ENCODE measurements at regions not wholly inside any gene's neighbourhood (a gene's known extent, or its start where the extent isn't known, plus 50 kb on each side); places are given as distances from the start of the nearest gene placed in this dataset.

DNA sequence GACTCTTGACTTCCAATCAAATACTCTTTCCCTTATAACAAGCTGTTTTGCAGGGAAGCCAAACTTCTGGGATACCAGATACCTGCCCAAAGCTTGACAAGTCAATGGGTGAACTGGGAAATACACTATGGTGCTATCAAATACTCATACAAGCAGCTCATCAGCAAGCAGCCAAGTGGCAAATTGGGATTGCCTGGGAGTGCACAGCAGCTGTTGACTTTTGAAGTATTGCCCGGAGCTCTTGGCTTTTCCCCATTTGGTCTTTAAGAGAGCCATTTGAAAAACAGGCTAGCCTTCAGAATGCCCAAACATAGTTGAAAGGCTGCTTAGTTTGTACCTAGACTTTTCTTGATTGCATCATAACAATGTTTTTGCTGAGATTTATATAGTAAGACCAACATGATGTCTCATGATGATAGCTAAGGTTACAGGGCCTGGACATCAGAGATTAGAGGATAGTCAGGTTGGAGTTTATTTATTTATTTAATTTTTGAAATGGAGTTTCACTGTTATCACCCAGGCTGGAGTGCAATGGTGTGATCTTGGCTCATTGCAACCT is 210.1 kb upstream of the ZNF608 start:
- FAIRE-seq: no peak
- no CpG with 5 or more reads among the region's 1 CpG for WGBS (ENCODE audit: low lambda C conversion rate)

DNA sequence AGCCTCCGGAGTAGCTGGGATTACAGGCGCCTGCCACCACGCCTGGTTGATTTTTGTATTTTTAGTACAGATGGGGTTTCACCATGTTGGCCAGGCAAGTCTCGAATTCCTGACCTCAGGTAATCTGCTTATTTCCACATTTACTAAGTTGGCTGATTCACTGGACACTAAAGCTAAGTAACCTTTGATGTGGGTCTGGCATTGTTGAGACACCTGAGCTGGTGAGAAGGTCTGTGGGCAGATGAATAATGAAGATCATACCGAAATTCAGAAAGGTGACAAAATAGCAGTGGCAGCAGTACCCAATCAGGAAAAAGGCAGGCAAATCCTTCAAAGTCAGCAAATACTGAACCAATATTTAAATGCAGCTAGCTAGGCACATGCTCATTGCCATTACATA is 210.6 kb upstream of the ZNF608 start:
- Histone ChIP-seq H3K9ac (ENCODE audit: insufficient read depth, low read depth, low read length) (no peak overlapping the region), H2AFZ (ENCODE audit: low read length) (no peak overlapping the region), H3K9me3 (ENCODE audit: low read length) (no peaks in the 10 kb centered on the region), H4K20me1 (ENCODE audit: insufficient read depth, low read length) (no peaks in the 10 kb centered on the region), H3K36me3 (replicated peaks in 1 of 2; ENCODE audit: control insufficient read depth in 1 of 2, insufficient read depth in 2 of 2, low read length in 2 of 2) (no peaks in the 10 kb centered on the region), H3K79me2 (ENCODE audit: insufficient read depth, low read length) (no peaks in the 10 kb centered on the region), H3K27me3 (ENCODE audit: control insufficient read depth in 1 of 2, insufficient read depth in 2 of 2, low read length in 2 of 2) (no peaks in the 10 kb centered on the region; a peak in 1 of 5 replicates), H3K4me2 (ENCODE audit: low read depth, low read length) (no peak overlapping the region), H3K4me1 (ENCODE audit: insufficient read depth, low read length) (no peaks in the 10 kb centered on the region), H3K4me3 (replicated peaks in 1 of 3; ENCODE audit: insufficient read depth in 1 of 3, low read depth in 2 of 3, low read length in 3 of 3) (no peak overlapping the region), H3K27ac (ENCODE audit: extremely low read length, insufficient read depth, low read length) (no peak overlapping the region)
- in situ Hi-C loops (cut with HindIII; ENCODE audit: extremely low pct_ligation_motif_present, low pct_unique_long_range_greater_than_20kb): no loop called here
- FAIRE-seq (no peak), ATAC-seq (no peak), DNase-seq (ENCODE audit: low spot score) (no peak)
- WGBS (ENCODE audit: low lambda C conversion rate): 26% methylated on average over 5 of the region's 5 CpGs
- intact Hi-C loops (cut with micrococcal nuclease; ENCODE audit: unreplicated experiment): no loop called here
- CTCF ChIA-PET (ENCODE audit: low intra/inter-chr PET ratio, low total read pairs): no interaction called here
- TF ChIP-seq RARA (CRISPR knock-in tag; IDR thresholded peaks at IDR 0.05) (no peak), MAFK (conservative IDR thresholded peaks at IDR 0.05 in 1 of 2, IDR thresholded peaks at IDR 0.05 in 1 of 2; ENCODE audit: low read length in 2 of 2) (peak; percentile 47 to 48; a peak in 3 of 4 replicates), SOX13 (IDR thresholded peaks at IDR 0.05) (no peak), SOX13 (CRISPR knock-in tag; conservative IDR thresholded peaks at IDR 0.05 in 1 of 2, IDR thresholded peaks at IDR 0.05 in 1 of 2) (no peak), ZNF468 (CRISPR knock-in tag; IDR thresholded peaks at IDR 0.05) (no peak), MAFF (IDR thresholded peaks at IDR 0.05; ENCODE audit: low read depth, low read length) (peak; percentile 39; the same call in 1 of the 2 replicates), MEIS1 (CRISPR knock-in tag; IDR thresholded peaks at IDR 0.05; ENCODE audit: borderline replicate concordance) (no peak), NCOR1 (IDR thresholded peaks at IDR 0.05; ENCODE audit: borderline replicate concordance, low read length) (no peak)
- TF ChIP-seq, protein P1, sequence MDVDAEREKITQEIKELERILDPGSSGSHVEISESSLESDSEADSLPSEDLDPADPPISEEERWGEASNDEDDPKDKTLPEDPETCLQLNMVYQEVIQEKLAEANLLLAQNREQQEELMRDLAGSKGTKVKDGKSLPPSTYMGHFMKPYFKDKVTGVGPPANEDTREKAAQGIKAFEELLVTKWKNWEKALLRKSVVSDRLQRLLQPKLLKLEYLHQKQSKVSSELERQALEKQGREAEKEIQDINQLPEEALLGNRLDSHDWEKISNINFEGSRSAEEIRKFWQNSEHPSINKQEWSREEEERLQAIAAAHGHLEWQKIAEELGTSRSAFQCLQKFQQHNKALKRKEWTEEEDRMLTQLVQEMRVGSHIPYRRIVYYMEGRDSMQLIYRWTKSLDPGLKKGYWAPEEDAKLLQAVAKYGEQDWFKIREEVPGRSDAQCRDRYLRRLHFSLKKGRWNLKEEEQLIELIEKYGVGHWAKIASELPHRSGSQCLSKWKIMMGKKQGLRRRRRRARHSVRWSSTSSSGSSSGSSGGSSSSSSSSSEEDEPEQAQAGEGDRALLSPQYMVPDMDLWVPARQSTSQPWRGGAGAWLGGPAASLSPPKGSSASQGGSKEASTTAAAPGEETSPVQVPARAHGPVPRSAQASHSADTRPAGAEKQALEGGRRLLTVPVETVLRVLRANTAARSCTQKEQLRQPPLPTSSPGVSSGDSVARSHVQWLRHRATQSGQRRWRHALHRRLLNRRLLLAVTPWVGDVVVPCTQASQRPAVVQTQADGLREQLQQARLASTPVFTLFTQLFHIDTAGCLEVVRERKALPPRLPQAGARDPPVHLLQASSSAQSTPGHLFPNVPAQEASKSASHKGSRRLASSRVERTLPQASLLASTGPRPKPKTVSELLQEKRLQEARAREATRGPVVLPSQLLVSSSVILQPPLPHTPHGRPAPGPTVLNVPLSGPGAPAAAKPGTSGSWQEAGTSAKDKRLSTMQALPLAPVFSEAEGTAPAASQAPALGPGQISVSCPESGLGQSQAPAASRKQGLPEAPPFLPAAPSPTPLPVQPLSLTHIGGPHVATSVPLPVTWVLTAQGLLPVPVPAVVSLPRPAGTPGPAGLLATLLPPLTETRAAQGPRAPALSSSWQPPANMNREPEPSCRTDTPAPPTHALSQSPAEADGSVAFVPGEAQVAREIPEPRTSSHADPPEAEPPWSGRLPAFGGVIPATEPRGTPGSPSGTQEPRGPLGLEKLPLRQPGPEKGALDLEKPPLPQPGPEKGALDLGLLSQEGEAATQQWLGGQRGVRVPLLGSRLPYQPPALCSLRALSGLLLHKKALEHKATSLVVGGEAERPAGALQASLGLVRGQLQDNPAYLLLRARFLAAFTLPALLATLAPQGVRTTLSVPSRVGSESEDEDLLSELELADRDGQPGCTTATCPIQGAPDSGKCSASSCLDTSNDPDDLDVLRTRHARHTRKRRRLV (CRISPR knock-in tag; IDR thresholded peaks at IDR 0.05): no peak
- no TSS peak for BruUV-seq (replicated peaks)
- POLR2A ChIA-PET: no interaction called here

More for the DNA sequence above, 210.1 kb upstream of the ZNF608 start:
- Histone ChIP-seq H4K20me1 (ENCODE audit: insufficient read depth, low read length) (no peaks in the 10 kb centered on the region), H2AFZ (ENCODE audit: low read length) (no peak overlapping the region), H3K4me3 (replicated peaks in 1 of 3; ENCODE audit: insufficient read depth in 1 of 3, low read depth in 2 of 3, low read length in 3 of 3) (no peak overlapping the region), H3K27ac (ENCODE audit: extremely low read length, insufficient read depth, low read length) (no peak overlapping the region), H3K9ac (ENCODE audit: insufficient read depth, low read depth, low read length) (no peak overlapping the region), H3K36me3 (replicated peaks in 1 of 2; ENCODE audit: control insufficient read depth in 1 of 2, insufficient read depth in 2 of 2, low read length in 2 of 2) (no peaks in the 10 kb centered on the region), H3K4me1 (ENCODE audit: insufficient read depth, low read length) (no peaks in the 10 kb centered on the region), H3K4me2 (ENCODE audit: low read depth, low read length) (no peak overlapping the region), H3K9me3 (ENCODE audit: low read length) (no peaks in the 10 kb centered on the region), H3K27me3 (ENCODE audit: control insufficient read depth in 1 of 2, insufficient read depth in 2 of 2, low read length in 2 of 2) (no peaks in the 10 kb centered on the region; a peak in 1 of 5 replicates), H3K79me2 (ENCODE audit: insufficient read depth, low read length) (no peaks in the 10 kb centered on the region)
- DNase-seq (ENCODE audit: low spot score): no peak
- CTCF ChIA-PET (ENCODE audit: low intra/inter-chr PET ratio, low total read pairs): no interaction called here
- in situ Hi-C loops (cut with HindIII; ENCODE audit: extremely low pct_ligation_motif_present, low pct_unique_long_range_greater_than_20kb): no loop called here
- no peak for ATAC-seq
- BruUV-seq (replicated peaks): no TSS peak
- TF ChIP-seq ZNF180 (CRISPR knock-in tag; IDR thresholded peaks at IDR 0.05; ENCODE audit: borderline replicate concordance, low read depth) (no peak), CEBPB (IDR thresholded peaks at IDR 0.05; ENCODE audit: borderline replicate concordance, low read depth, low read length) (peak; percentile 39; the same call in 1 of the 2 replicates)
- POLR2A ChIA-PET: no interaction called here
- intact Hi-C loops (cut with micrococcal nuclease; ENCODE audit: unreplicated experiment): no loop called here

Data from HepG2 (cell line).